Hepatocyte (in vitro differentiated cells): ENCODE measurements at regions not wholly inside any gene's neighbourhood (a gene's known extent, or its start where the extent isn't known, plus 50 kb on each side); places are given as distances from the start of the nearest gene placed in this dataset.

Source experiments
- DNase-seq: peaks from one replicate; pipeline ENCODE4 v3.0.0-alpha.2; 2016; ENCODE audit warnings: low spot score
- H2AFZ ChIP-seq: fragments of 200-600 bp; sonication (generic); 2 replicates; pipeline ENCODE4 v1.6.0; 2016; ENCODE audit warnings: antibody characterized with exemption, mild to moderate bottlenecking
- H3K27ac ChIP-seq: fragments of 200-600 bp; sonication (generic); 2 replicates; pipeline ENCODE4 v1.5.1; 2016; ENCODE audit warnings: mild to moderate bottlenecking
- H3K27me3 ChIP-seq: fragments of 200-600 bp; sonication (generic); 2 replicates; pipeline ENCODE4 v1.6.1; 2016
- H3K36me3 ChIP-seq: fragments of 200-600 bp; sonication (generic); replicated peaks from 2 replicates; pipeline ENCODE4 v1.5.1; 2016; ENCODE audit warnings: low read depth; ENCODE audit not compliant: insufficient read depth
- H3K4me1 ChIP-seq: fragments of 200-600 bp; sonication (generic); 2 replicates; pipeline ENCODE4 v1.5.1; 2016; ENCODE audit warnings: mild to moderate bottlenecking, moderate library complexity; ENCODE audit not compliant: insufficient read depth
- H3K4me2 ChIP-seq: fragments of 200-600 bp; sonication (generic); 2 replicates; pipeline ENCODE4 v1.6.0; 2016
- H3K4me3 ChIP-seq: fragments of 200-600 bp; sonication (generic); 2 replicates; pipeline ENCODE4 v1.5.1; 2016; ENCODE audit warnings: mild to moderate bottlenecking
- H3K79me2 ChIP-seq: fragments of 200-600 bp; sonication (generic); 2 replicates; pipeline ENCODE4 v1.6.0; 2017; ENCODE audit warnings: mild to moderate bottlenecking
- H3K9me2 ChIP-seq: fragments of 200-600 bp; sonication (generic); replicated peaks from 2 replicates; pipeline ENCODE4 v1.6.0; 2017; ENCODE audit warnings: mild to moderate bottlenecking; ENCODE audit not compliant: insufficient read depth
- H3K9me3 ChIP-seq: fragments of 200-600 bp; sonication (generic); 2 replicates; pipeline ENCODE4 v1.5.1; 2016; ENCODE audit warnings: low read depth, mild to moderate bottlenecking
- H4K20me1 ChIP-seq: fragments of 200-600 bp; sonication (generic); 2 replicates; pipeline ENCODE4 v1.6.0; 2016; ENCODE audit warnings: mild to moderate bottlenecking; ENCODE audit not compliant: insufficient read depth, poor library complexity, severe bottlenecking
- EZH2 ChIP-seq: fragments of 200-600 bp; sonication (generic); IDR thresholded peaks from 2 replicates; pipeline ENCODE4 v1.6.1; 2016; ENCODE audit warnings: antibody characterized with exemption, mild to moderate bottlenecking, borderline replicate concordance
- EZH2phosphoT487 ChIP-seq: fragments of 200-600 bp; sonication (generic); IDR thresholded peaks from one replicate; pipeline ENCODE4 v1.6.1; 2018; ENCODE audit warnings: antibody characterized with exemption, mild to moderate bottlenecking, low read depth, moderate library complexity; ENCODE audit not compliant: unreplicated experiment, severe bottlenecking
- WGBS: methylation state at CpG from one replicate; pipeline ENCODE4 v1.1.6; 2016; ENCODE audit warnings: low lambda C conversion rate; ENCODE audit errors: missing lambda C conversion rate; 5-methylcytosine and 5-hydroxymethylcytosine counted together
- TF ChIP-seq, protein P1 (sequence below): fragments of 200-600 bp; sonication (generic); IDR thresholded peaks from 2 replicates; pipeline ENCODE4 v1.5.1; 2016; ENCODE audit warnings: antibody characterized with exemption, mild to moderate bottlenecking; ENCODE audit not compliant: poor library complexity

DNA sequence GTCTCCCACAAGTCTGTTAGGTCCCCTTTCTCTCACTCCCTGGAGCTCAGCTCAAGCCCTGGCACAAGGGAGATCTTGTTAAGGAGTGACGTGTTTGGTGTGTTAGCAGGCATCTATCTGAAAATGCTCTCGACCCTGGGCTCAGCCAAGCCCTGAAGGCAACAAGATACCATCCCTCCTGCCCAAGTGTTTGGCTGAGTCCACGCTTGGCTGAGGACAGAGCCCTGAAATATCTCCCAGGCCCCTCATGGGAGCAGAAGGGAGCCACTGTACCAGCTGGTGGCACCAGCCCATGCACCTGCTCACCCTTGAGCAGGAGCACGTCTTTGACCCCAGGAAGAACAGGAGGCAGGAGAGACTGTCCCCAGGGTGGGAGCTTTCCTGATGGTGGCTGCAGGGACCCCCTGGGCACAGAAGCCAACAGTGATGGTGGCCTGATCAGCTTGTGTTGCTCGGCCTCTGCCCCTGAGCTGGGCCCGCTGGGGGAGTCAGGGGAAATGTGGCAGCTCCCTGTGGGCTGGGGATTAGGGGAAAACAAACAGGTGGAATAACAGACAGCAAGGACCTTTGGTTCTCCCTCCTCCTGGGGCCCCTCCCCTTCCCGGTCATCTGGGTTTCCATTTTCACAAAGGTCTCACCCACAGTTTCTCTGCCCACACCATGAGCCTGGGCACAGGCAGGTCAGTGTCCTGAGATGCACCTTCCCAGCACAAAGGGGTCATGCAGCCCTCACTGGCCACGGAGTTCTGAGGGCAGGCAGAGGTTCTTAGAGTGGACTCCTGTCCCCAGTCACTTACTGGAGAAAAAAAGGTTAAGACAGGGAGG, 91.6 kb downstream of the RHOB start:
- DNase-seq, result no peak
- H3K4me1 ChIP-seq, result peaks cover 16% of the 10 kb centered on the region
- TF ChIP-seq EZH2 (no peak), EZH2phosphoT487 (no peak)
- TF ChIP-seq, protein P1, sequence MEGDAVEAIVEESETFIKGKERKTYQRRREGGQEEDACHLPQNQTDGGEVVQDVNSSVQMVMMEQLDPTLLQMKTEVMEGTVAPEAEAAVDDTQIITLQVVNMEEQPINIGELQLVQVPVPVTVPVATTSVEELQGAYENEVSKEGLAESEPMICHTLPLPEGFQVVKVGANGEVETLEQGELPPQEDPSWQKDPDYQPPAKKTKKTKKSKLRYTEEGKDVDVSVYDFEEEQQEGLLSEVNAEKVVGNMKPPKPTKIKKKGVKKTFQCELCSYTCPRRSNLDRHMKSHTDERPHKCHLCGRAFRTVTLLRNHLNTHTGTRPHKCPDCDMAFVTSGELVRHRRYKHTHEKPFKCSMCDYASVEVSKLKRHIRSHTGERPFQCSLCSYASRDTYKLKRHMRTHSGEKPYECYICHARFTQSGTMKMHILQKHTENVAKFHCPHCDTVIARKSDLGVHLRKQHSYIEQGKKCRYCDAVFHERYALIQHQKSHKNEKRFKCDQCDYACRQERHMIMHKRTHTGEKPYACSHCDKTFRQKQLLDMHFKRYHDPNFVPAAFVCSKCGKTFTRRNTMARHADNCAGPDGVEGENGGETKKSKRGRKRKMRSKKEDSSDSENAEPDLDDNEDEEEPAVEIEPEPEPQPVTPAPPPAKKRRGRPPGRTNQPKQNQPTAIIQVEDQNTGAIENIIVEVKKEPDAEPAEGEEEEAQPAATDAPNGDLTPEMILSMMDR, result no peak
- no peak overlapping the region for H3K4me3 ChIP-seq
- no peak overlapping the region for H3K4me2 ChIP-seq
- WGBS, result 81% methylated on average over 8 of the region's 8 CpGs
- no peaks in the 10 kb centered on the region for H3K9me3 ChIP-seq
- no peaks in the 10 kb centered on the region for H3K9me2 ChIP-seq
- H4K20me1 ChIP-seq, result no peaks in the 10 kb centered on the region
- H3K27ac ChIP-seq, result peak overlapping the region; percentile 46
- H3K79me2 ChIP-seq, result no peaks in the 10 kb centered on the region
- H3K27me3 ChIP-seq, result no peaks in the 10 kb centered on the region
- H3K36me3 ChIP-seq, result no peaks in the 10 kb centered on the region
- no peak overlapping the region for H2AFZ ChIP-seq

DNA sequence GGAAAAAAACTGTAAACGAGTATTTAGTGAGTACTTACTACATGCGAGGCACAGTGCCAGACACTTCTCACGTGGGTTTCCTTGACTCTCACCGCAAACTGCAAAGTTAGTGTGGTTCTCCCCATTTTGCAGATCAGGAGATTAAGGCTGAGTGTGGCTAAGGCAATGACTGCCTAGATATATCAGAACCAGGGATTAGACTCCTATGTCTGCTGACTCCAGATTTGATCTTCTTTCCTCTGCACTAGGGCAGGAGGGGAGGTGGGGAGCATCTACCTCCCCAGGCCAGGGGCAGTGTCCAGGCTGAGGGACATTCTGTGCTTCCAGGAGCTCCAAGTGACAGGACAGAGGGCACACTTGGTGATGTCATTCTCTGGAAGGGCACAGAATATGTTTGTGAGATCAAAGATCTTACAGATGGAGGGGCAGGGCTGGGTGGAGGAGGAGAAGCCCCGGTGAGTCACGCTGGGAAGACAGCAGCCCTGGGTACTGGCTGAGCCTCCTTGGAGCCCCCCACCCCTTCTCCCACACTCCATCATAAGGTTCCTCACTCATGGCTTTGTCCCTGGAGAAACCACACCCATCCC, 92.4 kb downstream of the RHOB start:
- Histone ChIP-seq H2AFZ (no peak overlapping the region), H3K36me3 (no peaks in the 10 kb centered on the region), H3K4me2 (no peak overlapping the region), H3K4me3 (no peak overlapping the region), H3K27me3 (no peaks in the 10 kb centered on the region), H3K4me1 (peaks cover 16% of the 10 kb centered on the region), H3K79me2 (no peaks in the 10 kb centered on the region), H4K20me1 (no peaks in the 10 kb centered on the region), H3K9me3 (no peaks in the 10 kb centered on the region), H3K9me2 (no peaks in the 10 kb centered on the region), H3K27ac (peak overlapping the region; percentile 60)
- DNase-seq, result peak; percentile 55
- TF ChIP-seq, protein P1, result no peak
- no peak for TF ChIP-seq EZH2
- no peak for TF ChIP-seq EZH2phosphoT487
- 53% methylated on average over 6 of the region's 6 CpGs for WGBS

DNA sequence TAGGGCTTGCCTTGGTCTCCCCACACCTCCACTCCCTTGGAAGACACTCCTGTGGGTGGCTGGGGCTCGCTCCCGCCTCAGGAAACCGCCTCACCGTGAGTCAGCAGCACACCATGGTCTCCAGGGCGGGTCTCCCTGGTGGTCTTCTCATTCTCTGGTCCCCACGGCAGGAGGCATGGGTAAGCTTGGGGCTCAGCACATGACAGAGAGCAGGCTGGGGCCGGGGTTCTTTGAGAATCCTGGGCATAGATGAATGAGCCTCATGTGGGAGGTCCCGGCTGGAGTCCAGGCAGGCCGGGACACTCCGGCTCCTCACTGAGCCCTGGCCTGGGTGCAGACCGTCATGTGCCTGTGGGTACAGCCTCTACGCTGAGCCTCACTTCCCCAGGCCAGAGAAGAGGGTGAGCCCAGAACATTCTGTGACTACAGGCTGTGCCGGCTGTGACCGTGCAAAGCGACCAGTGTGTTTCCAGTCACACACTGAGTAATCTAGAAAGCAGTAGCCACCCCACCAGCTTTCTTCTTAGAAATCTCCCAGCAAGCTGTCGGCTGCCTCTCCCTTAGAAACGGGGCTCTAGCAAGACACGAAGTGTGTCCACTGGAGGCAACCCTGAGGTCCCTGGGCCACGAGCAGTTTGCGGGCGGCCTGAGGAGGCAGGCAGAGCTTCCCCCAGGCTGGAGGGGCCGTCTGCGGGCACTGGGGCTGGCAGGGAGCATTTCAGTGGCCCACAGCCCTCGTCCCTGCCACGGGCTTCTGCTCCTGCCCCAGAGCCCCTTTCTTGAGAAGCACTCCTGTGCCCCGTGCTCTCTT, 93.1 kb downstream of the RHOB start:
- Histone ChIP-seq H3K27ac (peak overlapping the region; percentile 60), H3K9me2 (no peaks in the 10 kb centered on the region), H3K9me3 (no peaks in the 10 kb centered on the region), H4K20me1 (no peaks in the 10 kb centered on the region), H2AFZ (no peak overlapping the region), H3K79me2 (no peaks in the 10 kb centered on the region), H3K4me2 (no peak overlapping the region), H3K27me3 (no peaks in the 10 kb centered on the region), H3K36me3 (no peaks in the 10 kb centered on the region), H3K4me1 (peaks cover 16% of the 10 kb centered on the region), H3K4me3 (no peak overlapping the region)
- no peak for DNase-seq
- TF ChIP-seq EZH2 (no peak), EZH2phosphoT487 (no peak)
- TF ChIP-seq, protein P1, result no peak
- 87% methylated on average over 26 of the region's 26 CpGs for WGBS
